A673 (cell line): ENCODE measurements at regions not wholly inside any gene's neighbourhood (a gene's known extent, or its start where the extent isn't known, plus 50 kb on each side); places are given as distances from the start of the nearest gene placed in this dataset.

ENCODE experiments used
- BruUV-seq: library from RNA; stranded (reverse); fragments of 400-500 nt; replicated peaks from 2 replicates; lab custom pipeline; 2021; lab: Mats Ljungman, UMichigan
- CTCF ChIA-PET: fragments of 300-600 bp; sonication (Branson Sonifier 250); formaldehyde crosslinking; loops from one replicate; lab custom pipeline; 2022; ENCODE audit warnings: antibody characterized with exemption; lab: Charles Lee
- POLR2A ChIA-PET: fragments of 300-600 bp; sonication (Branson Sonifier 250); formaldehyde crosslinking; loops from one replicate; lab custom pipeline; 2022; ENCODE audit warnings: antibody characterized with exemption; ENCODE audit not compliant: low non-redundant PET; lab: Charles Lee
- DNase-seq: peaks from one replicate; pipeline ENCODE4 v3.0.0-alpha.2; 2015; ENCODE audit warnings: low spot score
- H3K27ac ChIP-seq: fragments of 200-600 bp; sonication (generic); 2 replicates; pipeline ENCODE4 v1.5.1; 2016; ENCODE audit warnings: mixed run types, low read depth, mild to moderate bottlenecking, mixed read lengths, antibody characterized with exemption, low read length; ENCODE audit not compliant: poor library complexity, severe bottlenecking
- H3K27me3 ChIP-seq: fragments of 200-600 bp; sonication (generic); replicated peaks from 2 replicates; pipeline ENCODE4 v1.6.1; 2017; ENCODE audit warnings: mixed run types, low read depth, mild to moderate bottlenecking, mixed read lengths, antibody characterized with exemption, low read length; ENCODE audit not compliant: insufficient read depth, poor library complexity
- H3K36me3 ChIP-seq: fragments of 200-600 bp; sonication (generic); 2 replicates; pipeline ENCODE4 v1.6.1; 2016; ENCODE audit warnings: mixed run types, mild to moderate bottlenecking, mixed read lengths, antibody characterized with exemption, low read length; ENCODE audit not compliant: insufficient read depth, poor library complexity, severe bottlenecking
- H3K4me1 ChIP-seq: fragments of 200-600 bp; sonication (generic); 2 replicates; pipeline ENCODE4 v1.6.1; 2017; ENCODE audit warnings: mixed run types, mild to moderate bottlenecking, mixed read lengths, antibody characterized with exemption, low read length; ENCODE audit not compliant: insufficient read depth, poor library complexity, severe bottlenecking
- H3K4me3 ChIP-seq: fragments of 200-600 bp; sonication (generic); 2 replicates; pipeline ENCODE4 v1.5.1; 2016; ENCODE audit warnings: low read depth, mixed run types, mild to moderate bottlenecking, mixed read lengths, low read length; ENCODE audit not compliant: poor library complexity, severe bottlenecking
- H3K9me3 ChIP-seq: fragments of 200-600 bp; sonication (generic); 2 replicates; pipeline ENCODE4 v1.6.1; 2016; ENCODE audit warnings: mixed run types, low read depth, mild to moderate bottlenecking, mixed read lengths, antibody characterized with exemption, low read length; ENCODE audit not compliant: poor library complexity, severe bottlenecking
- EZH2 ChIP-seq: fragments of 200-600 bp; sonication (generic); IDR thresholded peaks from 2 replicates; pipeline ENCODE4 v1.6.1; 2017; ENCODE audit warnings: borderline replicate concordance, low read depth, mild to moderate bottlenecking, mixed read lengths, antibody characterized with exemption, low read length; ENCODE audit not compliant: poor library complexity, severe bottlenecking
- intact Hi-C: fragments of 100-400 bp; cut with micrococcal nuclease; formaldehyde crosslinking; loops from one replicate; pipeline ENCODE4 v1.10.0; 2022; ENCODE audit not compliant: unreplicated experiment
- TF ChIP-seq, protein P1 (sequence below): fragments of 300-800, 200-600 bp; sonication (generic); conservative IDR thresholded peaks from 2 replicates; pipeline ENCODE4 v1.5.1; 2017; ENCODE audit warnings: low read depth, mild to moderate bottlenecking, antibody characterized with exemption, low read length, moderate library complexity, mixed read lengths

DNA sequence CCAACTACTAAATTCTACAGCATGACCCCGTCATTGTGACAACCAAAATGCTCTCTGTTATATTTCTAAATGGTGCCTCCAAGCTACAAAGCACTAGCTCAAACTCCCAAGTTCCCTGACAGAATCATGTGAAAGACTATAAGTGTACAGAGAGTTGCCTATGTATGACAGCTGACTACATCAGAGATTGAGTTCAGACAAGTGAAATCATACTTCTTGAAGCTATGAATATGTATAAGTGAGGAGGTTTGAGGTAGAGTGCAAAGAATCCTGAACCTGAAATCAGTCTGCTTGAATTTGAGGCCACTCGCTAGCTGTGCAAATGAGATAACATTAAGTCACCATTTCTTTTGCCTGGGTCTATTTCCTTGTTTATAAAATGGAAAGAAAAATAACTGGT is 63.9 kb upstream of the TP63 start:
- Histone ChIP-seq H3K36me3 (no peaks in the 10 kb centered on the region), H3K9me3 (no peaks in the 10 kb centered on the region), H3K4me1 (no peaks in the 10 kb centered on the region), H3K27ac (no peak overlapping the region), H3K27me3 (no peaks in the 10 kb centered on the region), H3K4me3 (no peak overlapping the region)
- intact Hi-C loops, result no loop called here
- CTCF ChIA-PET, result no interaction called here
- POLR2A ChIA-PET, result no interaction called here
- BruUV-seq, result no TSS peak
- no peak for DNase-seq
- TF ChIP-seq EZH2, result no peak
- TF ChIP-seq, protein P1, sequence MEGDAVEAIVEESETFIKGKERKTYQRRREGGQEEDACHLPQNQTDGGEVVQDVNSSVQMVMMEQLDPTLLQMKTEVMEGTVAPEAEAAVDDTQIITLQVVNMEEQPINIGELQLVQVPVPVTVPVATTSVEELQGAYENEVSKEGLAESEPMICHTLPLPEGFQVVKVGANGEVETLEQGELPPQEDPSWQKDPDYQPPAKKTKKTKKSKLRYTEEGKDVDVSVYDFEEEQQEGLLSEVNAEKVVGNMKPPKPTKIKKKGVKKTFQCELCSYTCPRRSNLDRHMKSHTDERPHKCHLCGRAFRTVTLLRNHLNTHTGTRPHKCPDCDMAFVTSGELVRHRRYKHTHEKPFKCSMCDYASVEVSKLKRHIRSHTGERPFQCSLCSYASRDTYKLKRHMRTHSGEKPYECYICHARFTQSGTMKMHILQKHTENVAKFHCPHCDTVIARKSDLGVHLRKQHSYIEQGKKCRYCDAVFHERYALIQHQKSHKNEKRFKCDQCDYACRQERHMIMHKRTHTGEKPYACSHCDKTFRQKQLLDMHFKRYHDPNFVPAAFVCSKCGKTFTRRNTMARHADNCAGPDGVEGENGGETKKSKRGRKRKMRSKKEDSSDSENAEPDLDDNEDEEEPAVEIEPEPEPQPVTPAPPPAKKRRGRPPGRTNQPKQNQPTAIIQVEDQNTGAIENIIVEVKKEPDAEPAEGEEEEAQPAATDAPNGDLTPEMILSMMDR, result no peak

DNA sequence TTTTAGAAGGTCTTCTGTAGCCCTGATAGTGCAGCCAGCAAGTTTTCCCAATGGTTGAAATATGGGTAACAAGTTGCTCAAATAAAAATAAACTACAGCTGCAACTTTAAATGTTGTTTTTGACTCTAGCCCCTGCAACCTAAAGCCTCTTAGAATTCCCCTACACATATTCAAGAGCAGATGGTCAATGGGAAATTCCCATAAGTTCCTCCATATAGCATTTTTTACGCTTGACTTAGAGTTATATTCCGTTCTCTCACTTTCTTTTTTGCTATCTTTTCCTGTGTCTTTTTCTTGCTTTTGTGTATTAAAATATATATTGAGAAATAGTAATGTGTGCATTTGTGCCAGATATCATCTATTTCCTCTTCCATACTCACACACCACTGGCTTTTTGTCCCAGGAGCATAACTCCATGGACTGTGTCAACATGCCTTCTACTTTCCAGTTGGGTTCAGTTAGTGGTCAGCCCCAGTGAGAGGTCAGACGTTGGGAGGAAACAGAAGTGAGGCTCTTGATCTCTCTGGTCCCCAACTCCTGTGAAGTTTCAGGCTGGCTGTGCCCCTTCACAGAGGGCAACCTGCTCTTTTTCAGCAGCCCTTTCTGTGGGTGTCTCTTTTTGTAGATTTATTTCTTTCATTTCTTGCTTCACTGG is 63.3 kb upstream of the TP63 start:
- ChIA-PET CTCF (no interaction called here), POLR2A (no interaction called here)
- no TSS peak for BruUV-seq
- no peaks in the 10 kb centered on the region for H3K36me3 ChIP-seq
- H3K27ac ChIP-seq, result no peak overlapping the region
- DNase-seq, result no peak
- intact Hi-C loops, result no loop called here
- H3K4me1 ChIP-seq, result no peaks in the 10 kb centered on the region
- no peak for TF ChIP-seq EZH2
- TF ChIP-seq, protein P1, result no peak
- H3K9me3 ChIP-seq, result no peaks in the 10 kb centered on the region
- H3K27me3 ChIP-seq, result no peaks in the 10 kb centered on the region
- H3K4me3 ChIP-seq, result no peak overlapping the region

DNA sequence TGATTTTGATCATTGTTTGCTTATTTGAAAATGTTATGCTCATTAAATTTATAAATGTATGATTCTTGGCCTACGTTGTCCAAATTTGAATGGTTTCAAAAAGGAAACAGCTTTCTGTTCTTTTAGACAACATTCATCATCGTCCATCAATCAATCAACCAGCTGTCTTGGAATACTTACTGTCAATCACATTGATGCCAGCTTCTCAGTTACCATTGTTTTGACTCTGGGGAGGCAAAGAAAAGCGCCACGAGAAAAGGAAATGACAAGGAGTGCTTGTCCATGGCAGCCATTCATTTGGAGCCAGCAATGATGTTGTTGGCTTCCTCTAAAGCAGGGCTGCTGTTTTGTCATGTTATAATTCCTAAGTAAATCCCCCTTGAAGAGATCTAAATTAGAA is 62.2 kb upstream of the TP63 start:
- POLR2A ChIA-PET, result no interaction called here
- H3K36me3 ChIP-seq, result no peaks in the 10 kb centered on the region

More for the DNA sequence above, 62.2 kb upstream of the TP63 start:
- no peak overlapping the region for H3K27ac ChIP-seq
- no TSS peak for BruUV-seq
- CTCF ChIA-PET, result no interaction called here
- DNase-seq, result no peak
- H3K4me1 ChIP-seq, result no peaks in the 10 kb centered on the region
- intact Hi-C loops, result no loop called here
- H3K9me3 ChIP-seq, result no peaks in the 10 kb centered on the region
- TF ChIP-seq, protein P1, result no peak
- TF ChIP-seq EZH2, result no peak
- no peaks in the 10 kb centered on the region for H3K27me3 ChIP-seq
- no peak overlapping the region for H3K4me3 ChIP-seq
